MM.1S (cell line): ENCODE measurements at regions not wholly inside any gene's neighbourhood (a gene's known extent, or its start where the extent isn't known, plus 50 kb on each side); places are given as distances from the start of the nearest gene placed in this dataset.

Experiments
- EZH2phosphoT487 ChIP-seq: fragments of 300-600 bp; sonication (generic); IDR thresholded peaks from 2 replicates; pipeline ENCODE4 v1.6.1; 2018; ENCODE audit warnings: antibody characterized with exemption, low read length
- TF ChIP-seq, protein P1 (sequence below): fragments of 300-600 bp; sonication (generic); IDR thresholded peaks from 2 replicates; pipeline ENCODE4 v1.5.1; 2016; ENCODE audit warnings: antibody characterized with exemption, low read length, mixed read lengths

DNA sequence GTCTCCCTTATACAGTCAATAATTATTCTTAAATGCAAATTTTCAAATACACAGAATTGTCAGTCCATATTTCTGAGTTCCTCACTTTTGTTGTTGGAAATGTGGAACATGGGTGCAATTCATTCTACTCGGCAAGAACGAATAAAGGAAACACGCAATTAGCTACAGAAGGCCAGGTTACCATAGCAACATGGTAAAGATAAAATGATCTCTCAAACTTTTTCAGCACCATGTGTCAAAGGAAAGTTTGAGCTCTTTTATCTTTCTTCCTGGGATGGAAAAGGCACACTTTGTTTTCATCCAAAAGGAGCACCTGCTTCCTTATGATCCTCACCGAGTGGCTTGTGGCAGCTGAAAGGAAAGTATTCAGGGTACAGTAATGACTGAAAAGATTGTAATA is 595.0 kb downstream of the RPS29 start:
- TF ChIP-seq, protein P1, sequence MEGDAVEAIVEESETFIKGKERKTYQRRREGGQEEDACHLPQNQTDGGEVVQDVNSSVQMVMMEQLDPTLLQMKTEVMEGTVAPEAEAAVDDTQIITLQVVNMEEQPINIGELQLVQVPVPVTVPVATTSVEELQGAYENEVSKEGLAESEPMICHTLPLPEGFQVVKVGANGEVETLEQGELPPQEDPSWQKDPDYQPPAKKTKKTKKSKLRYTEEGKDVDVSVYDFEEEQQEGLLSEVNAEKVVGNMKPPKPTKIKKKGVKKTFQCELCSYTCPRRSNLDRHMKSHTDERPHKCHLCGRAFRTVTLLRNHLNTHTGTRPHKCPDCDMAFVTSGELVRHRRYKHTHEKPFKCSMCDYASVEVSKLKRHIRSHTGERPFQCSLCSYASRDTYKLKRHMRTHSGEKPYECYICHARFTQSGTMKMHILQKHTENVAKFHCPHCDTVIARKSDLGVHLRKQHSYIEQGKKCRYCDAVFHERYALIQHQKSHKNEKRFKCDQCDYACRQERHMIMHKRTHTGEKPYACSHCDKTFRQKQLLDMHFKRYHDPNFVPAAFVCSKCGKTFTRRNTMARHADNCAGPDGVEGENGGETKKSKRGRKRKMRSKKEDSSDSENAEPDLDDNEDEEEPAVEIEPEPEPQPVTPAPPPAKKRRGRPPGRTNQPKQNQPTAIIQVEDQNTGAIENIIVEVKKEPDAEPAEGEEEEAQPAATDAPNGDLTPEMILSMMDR: no peak
- no peak for TF ChIP-seq EZH2phosphoT487
